ENCODE measurements at regions not wholly inside any gene's neighbourhood (a gene's known extent, or its start where the extent isn't known, plus 50 kb on each side); places are given as distances from the start of the nearest gene placed in this dataset.

DNA sequence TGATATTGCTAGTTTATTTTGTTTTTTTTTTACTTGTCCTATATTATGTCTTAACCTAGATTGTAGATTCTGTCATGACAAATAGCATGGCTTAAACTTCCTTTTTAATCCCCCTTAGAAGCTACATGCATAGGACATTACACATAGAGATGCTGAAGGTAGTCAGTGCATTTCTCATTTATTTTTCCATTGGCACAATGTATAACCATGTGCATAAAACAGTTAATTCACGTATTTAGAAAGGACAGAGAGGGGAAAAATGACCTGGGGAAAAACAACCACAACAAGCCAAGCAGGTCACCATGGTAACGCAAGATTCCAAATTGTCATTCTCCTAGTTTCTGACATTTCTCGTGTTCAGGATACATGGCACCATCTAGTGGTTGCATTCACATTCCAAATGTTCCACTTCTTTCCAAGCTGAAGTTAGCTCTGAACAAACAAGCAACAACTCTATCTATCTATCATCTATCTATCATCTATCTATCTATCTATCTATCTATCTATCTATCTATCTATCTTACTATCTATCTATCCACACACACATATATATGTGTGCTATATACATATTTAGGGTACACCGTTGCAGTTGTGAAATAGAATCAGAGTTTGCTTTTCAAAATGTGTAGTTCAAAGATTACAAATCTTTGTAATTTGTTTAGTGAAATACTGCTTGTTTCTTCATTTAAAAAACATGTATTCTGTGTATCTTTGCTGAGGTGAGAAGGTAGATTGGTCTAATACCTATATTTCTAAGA lies 487.2 kb upstream of the ST8SIA4 start:
- TF ChIP-seq, protein P1, sequence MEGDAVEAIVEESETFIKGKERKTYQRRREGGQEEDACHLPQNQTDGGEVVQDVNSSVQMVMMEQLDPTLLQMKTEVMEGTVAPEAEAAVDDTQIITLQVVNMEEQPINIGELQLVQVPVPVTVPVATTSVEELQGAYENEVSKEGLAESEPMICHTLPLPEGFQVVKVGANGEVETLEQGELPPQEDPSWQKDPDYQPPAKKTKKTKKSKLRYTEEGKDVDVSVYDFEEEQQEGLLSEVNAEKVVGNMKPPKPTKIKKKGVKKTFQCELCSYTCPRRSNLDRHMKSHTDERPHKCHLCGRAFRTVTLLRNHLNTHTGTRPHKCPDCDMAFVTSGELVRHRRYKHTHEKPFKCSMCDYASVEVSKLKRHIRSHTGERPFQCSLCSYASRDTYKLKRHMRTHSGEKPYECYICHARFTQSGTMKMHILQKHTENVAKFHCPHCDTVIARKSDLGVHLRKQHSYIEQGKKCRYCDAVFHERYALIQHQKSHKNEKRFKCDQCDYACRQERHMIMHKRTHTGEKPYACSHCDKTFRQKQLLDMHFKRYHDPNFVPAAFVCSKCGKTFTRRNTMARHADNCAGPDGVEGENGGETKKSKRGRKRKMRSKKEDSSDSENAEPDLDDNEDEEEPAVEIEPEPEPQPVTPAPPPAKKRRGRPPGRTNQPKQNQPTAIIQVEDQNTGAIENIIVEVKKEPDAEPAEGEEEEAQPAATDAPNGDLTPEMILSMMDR (IDR thresholded peaks at IDR 0.05 in 4 of 5, conservative IDR thresholded peaks at IDR 0.05 in 1 of 5) = peak in 2 of 5 experiments; percentile 20 to 41
- TF ChIP-seq POLR2A (IDR thresholded peaks at IDR 0.05) = no peak
